IMR-90 (cell line): ENCODE measurements at regions not wholly inside any gene's neighbourhood (a gene's known extent, or its start where the extent isn't known, plus 50 kb on each side); places are given as distances from the start of the nearest gene placed in this dataset.

Experiments
- ATAC-seq: fragments of 200-7000 bp; cut with Tn5 transposase; 2 replicates; pipeline ENCODE4 v1.9.1; 2020; ENCODE audit warnings: low read depth, mild to moderate bottlenecking, moderate library complexity
- BruUV-seq: library from RNA; stranded (reverse); fragments of 400-500 nt; replicated peaks from 2 replicates; lab custom pipeline; 2021; lab: Mats Ljungman, UMichigan
- CTCF ChIA-PET: fragments of 300-600 bp; formaldehyde crosslinking; extraction: SDS; loops from one replicate; lab custom pipeline; 2021; ENCODE audit warnings: antibody characterized with exemption; lab: Yijun Ruan, JAX
- POLR2A ChIA-PET: fragments of 300-600 bp; sonication (Branson Sonifier 250); formaldehyde crosslinking; loops from one replicate; lab custom pipeline; 2022; ENCODE audit warnings: antibody characterized with exemption; ENCODE audit not compliant: unreplicated experiment; lab: Charles Lee
- DNase-seq: peaks from one replicate; pipeline ENCODE4 v3.0.0; 2013
- H2AFZ ChIP-seq: replicated peaks from 2 replicates; pipeline ENCODE3; 2013; ENCODE audit warnings: low read length, mild to moderate bottlenecking; ENCODE audit not compliant: poor library complexity
- H2AK5ac ChIP-seq: 2 replicates; pipeline ENCODE4 v1.6.1; 2013; ENCODE audit warnings: low read depth, low read length, inconsistent platforms
- H2AK9ac ChIP-seq: replicated peaks from 2 replicates; pipeline ENCODE3; 2013; ENCODE audit warnings: mild to moderate bottlenecking, low read depth, low read length, moderate library complexity; ENCODE audit not compliant: poor library complexity
- H2BK120ac ChIP-seq: 2 replicates; pipeline ENCODE4 v1.6.1; 2013; ENCODE audit warnings: low read depth, low read length, inconsistent platforms
- H2BK15ac ChIP-seq: 3 replicates; pipeline ENCODE4 v1.6.1; 2013; ENCODE audit warnings: low read depth, low read length, inconsistent platforms
- H2BK20ac ChIP-seq: 2 replicates; pipeline ENCODE4 v1.6.1; 2013; ENCODE audit warnings: low read depth, mild to moderate bottlenecking, inconsistent platforms, low read length, moderate library complexity
- H2BK5ac ChIP-seq: 2 replicates; pipeline ENCODE4 v1.6.1; 2013; ENCODE audit warnings: mild to moderate bottlenecking, low read depth, low read length, inconsistent platforms; ENCODE audit not compliant: poor library complexity, severe bottlenecking
- H3K14ac ChIP-seq: replicated peaks from 2 replicates; pipeline ENCODE4 v1.6.1; 2013; ENCODE audit warnings: low read depth, low read length, inconsistent platforms
- H3K18ac ChIP-seq: 2 replicates; pipeline ENCODE4 v1.6.1; 2013; ENCODE audit warnings: low read depth, low read length, control low read depth
- H3K23ac ChIP-seq: 2 replicates; pipeline ENCODE4 v1.6.1; 2013; ENCODE audit warnings: low read depth, low read length, inconsistent platforms
- H3K27ac ChIP-seq: 2 replicates; pipeline ENCODE4 v1.5.1; 2013; ENCODE audit warnings: mild to moderate bottlenecking, control low read depth, low read length; ENCODE audit not compliant: insufficient read depth
- H3K27me3 ChIP-seq: 2 replicates; pipeline ENCODE4 v1.6.1; 2013; ENCODE audit warnings: low read length; ENCODE audit not compliant: control insufficient read depth, insufficient read depth
- H3K36me3 ChIP-seq: 2 replicates; pipeline ENCODE4 v1.6.1; 2013; ENCODE audit warnings: low read length, mixed read lengths; ENCODE audit not compliant: control insufficient read depth, insufficient read depth
- H3K4ac ChIP-seq: 2 replicates; pipeline ENCODE4 v1.6.1; 2013; ENCODE audit warnings: low read depth, low read length, inconsistent platforms
- H3K4me1 ChIP-seq: 2 replicates; pipeline ENCODE4 v1.6.1; 2013; ENCODE audit warnings: low read length, mixed read lengths; ENCODE audit not compliant: control insufficient read depth, insufficient read depth
- H3K4me2 ChIP-seq: 2 replicates; pipeline ENCODE4 v1.6.1; 2013; ENCODE audit warnings: low read depth, mild to moderate bottlenecking, control low read depth, low read length, moderate library complexity
- H3K4me3 ChIP-seq: 2 replicates; pipeline ENCODE4 v1.5.1; 2013; ENCODE audit warnings: low read depth, mild to moderate bottlenecking, control low read depth, low read length, moderate library complexity; ENCODE audit not compliant: insufficient read depth
- H3K56ac ChIP-seq: 2 replicates; pipeline ENCODE4 v1.6.1; 2013; ENCODE audit warnings: low read length, inconsistent platforms; ENCODE audit not compliant: insufficient read depth; ENCODE audit errors: extremely low read depth
- H3K79me1 ChIP-seq, 2 experiments: 2 replicates each; pipeline ENCODE4 v1.6.1; 2013; ENCODE audit warnings: low read length in 2 of 2, inconsistent platforms in 1 of 2, low read depth in 1 of 2
- H3K9ac ChIP-seq: 2 replicates; pipeline ENCODE4 v1.6.1; 2013; ENCODE audit warnings: low read depth, low read length, control low read depth
- H3K9me1 ChIP-seq: 2 replicates; pipeline ENCODE4 v1.6.1; 2013; ENCODE audit warnings: low read length, inconsistent platforms; ENCODE audit not compliant: insufficient read depth
- H3K9me3 ChIP-seq: 2 replicates; pipeline ENCODE4 v1.6.1; 2013; ENCODE audit warnings: low read length; ENCODE audit not compliant: control insufficient read depth, insufficient read depth
- H4K20me1 ChIP-seq: 2 replicates; pipeline ENCODE4 v1.6.1; 2013; ENCODE audit warnings: low read length, inconsistent platforms; ENCODE audit not compliant: insufficient read depth
- H4K5ac ChIP-seq: 2 replicates; pipeline ENCODE4 v1.6.1; 2013; ENCODE audit warnings: mild to moderate bottlenecking, low read depth, low read length, control low read depth
- H4K8ac ChIP-seq, 2 experiments: 2 replicates each; pipeline ENCODE4 v1.6.1; 2013; ENCODE audit warnings: low read depth in 2 of 2, low read length in 2 of 2, control low read depth in 1 of 2, inconsistent platforms in 1 of 2
- H4K91ac ChIP-seq: 2 replicates; pipeline ENCODE4 v1.6.1; 2013; ENCODE audit warnings: low read depth, low read length, inconsistent platforms; ENCODE audit not compliant: insufficient read depth
- CEBPB ChIP-seq: IDR thresholded peaks from 2 replicates; pipeline ENCODE4 v1.6.1; 2012; ENCODE audit warnings: low read depth, low read length, improper control_type of control experiment
- CHD1 ChIP-seq: IDR thresholded peaks from 2 replicates; pipeline ENCODE4 v1.6.1; 2012; ENCODE audit warnings: low read depth, low read length, improper control_type of control experiment
- CTCF ChIP-seq: conservative IDR thresholded peaks from 2 replicates; pipeline ENCODE4 v1.5.1; 2012; ENCODE audit warnings: mild to moderate bottlenecking, low read depth, low read length, improper control_type of control experiment
- FOS ChIP-seq: fragments of 150-350 bp; IDR thresholded peaks from 2 replicates; pipeline ENCODE4 v1.6.1; 2016; ENCODE audit warnings: low read depth, low read length
- MAFK ChIP-seq: IDR thresholded peaks from 2 replicates; pipeline ENCODE4 v1.6.1; 2012; ENCODE audit warnings: low read depth, low read length, improper control_type of control experiment
- MAZ ChIP-seq: IDR thresholded peaks from 2 replicates; pipeline ENCODE4 v1.6.1; 2012; ENCODE audit warnings: low read depth, mild to moderate bottlenecking, low read length, improper control_type of control experiment, moderate library complexity, borderline replicate concordance
- MXI1 ChIP-seq: IDR thresholded peaks from 2 replicates; pipeline ENCODE4 v1.6.1; 2012; ENCODE audit warnings: low read depth, mild to moderate bottlenecking, low read length, moderate library complexity, borderline replicate concordance
- NFE2L2 ChIP-seq: fragments of 150-350 bp; IDR thresholded peaks from 2 replicates; pipeline ENCODE4 v1.6.1; 2016; ENCODE audit warnings: low read depth, mild to moderate bottlenecking, low read length
- POLR2A ChIP-seq: IDR thresholded peaks from 2 replicates; pipeline ENCODE4 v1.6.1; 2012; ENCODE audit warnings: mild to moderate bottlenecking, low read depth, low read length
- RCOR1 ChIP-seq: IDR thresholded peaks from 2 replicates; pipeline ENCODE4 v1.6.1; 2012; ENCODE audit warnings: mild to moderate bottlenecking, low read length, improper control_type of control experiment; ENCODE audit not compliant: insufficient replicate concordance
- RFX5 ChIP-seq: IDR thresholded peaks from 2 replicates; pipeline ENCODE4 v1.8.0; 2012; ENCODE audit warnings: low read depth, mild to moderate bottlenecking, low read length, moderate library complexity
- SMC3 ChIP-seq: fragments of 150-350 bp; IDR thresholded peaks from 2 replicates; pipeline ENCODE4 v1.6.1; 2016; ENCODE audit warnings: low read depth, mild to moderate bottlenecking, antibody characterized with exemption, low read length, moderate library complexity
- WGBS, 2 experiments: methylation state at CpG; one replicate each; pipeline versions ENCODE4 v1.1.5 to v1.1.7; 2013; ENCODE audit warnings: missing lambda C conversion rate in 2 of 2; ENCODE audit not compliant: insufficient read length in 1 of 2; ENCODE audit errors: extremely low coverage in 2 of 2; 5-methylcytosine and 5-hydroxymethylcytosine counted together
- dilution Hi-C: fragments of 300-500 bp; cut with HindIII; formaldehyde crosslinking; loops from one replicate; pipeline ENCODE4 v1.14.3; 2018; ENCODE audit warnings: low sequenced_read_pairs; ENCODE audit not compliant: unreplicated experiment
- in situ Hi-C: fragments of 300-500 bp; cut with MboI; formaldehyde crosslinking; loops from 3 replicates; pipeline ENCODE4 v1.14.3; 2019; ENCODE audit warnings: low sequenced_read_pairs, inconsistent platforms, mixed read lengths
- intact Hi-C: fragments of 100-400 bp; cut with micrococcal nuclease; formaldehyde crosslinking; loops from 2 replicates; pipeline ENCODE4 v1.10.0; 2022
- TF ChIP-seq, protein P1 (sequence below): fragments of 150-350 bp; IDR thresholded peaks from 2 replicates; pipeline ENCODE4 v1.6.1; 2017; ENCODE audit warnings: mild to moderate bottlenecking, antibody characterized with exemption, low read length, low read depth

DNA sequence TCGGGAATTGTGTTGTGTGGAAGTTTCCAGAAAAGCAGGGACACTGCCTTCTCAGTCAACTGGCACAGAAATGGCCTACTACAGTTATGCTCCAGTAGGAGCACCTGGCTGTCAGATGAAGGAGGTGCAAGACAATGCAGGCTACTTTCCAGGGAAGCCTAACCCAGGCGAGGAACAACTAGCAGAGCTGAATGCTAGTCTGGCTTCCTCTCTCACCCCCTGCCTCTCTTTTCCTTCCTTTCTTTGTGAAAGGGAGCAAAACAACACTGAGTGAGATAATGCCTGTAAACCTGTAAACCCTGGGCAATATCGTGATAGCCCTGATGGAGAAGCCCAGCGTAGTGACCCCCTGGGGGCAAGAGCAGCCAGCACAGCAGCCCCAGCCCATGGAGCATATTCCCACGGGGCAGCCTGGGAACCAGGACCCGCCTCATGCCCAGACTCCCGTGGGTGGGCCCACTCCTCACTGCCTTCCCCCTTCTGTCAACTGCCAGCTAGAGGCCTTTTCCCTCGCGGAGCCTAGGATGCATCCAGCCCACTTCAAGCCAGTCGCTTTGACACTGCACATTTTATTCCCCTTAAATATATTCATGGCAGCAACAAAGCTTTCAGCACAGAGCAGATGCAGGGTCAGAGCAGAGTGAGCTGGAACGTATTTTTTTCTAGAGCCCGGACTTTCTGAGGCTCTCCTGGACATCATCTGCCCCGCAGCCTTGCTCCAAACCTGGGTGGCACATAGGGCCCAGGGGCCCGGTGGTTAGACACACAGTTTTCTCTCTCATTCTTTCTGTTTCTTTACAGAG is 77.0 kb downstream of the PDCL3 start:
- no TSS peak for BruUV-seq

More for the DNA sequence above, 77.0 kb downstream of the PDCL3 start:
- Histone ChIP-seq H3K79me1 (no peaks in the 10 kb centered on the region), H3K4me1 (no peaks in the 10 kb centered on the region), H2AFZ (no peak overlapping the region), H4K91ac (no peak overlapping the region), H3K4ac (no peak overlapping the region), H2AK9ac (no peak overlapping the region), H3K56ac (no peak overlapping the region), H3K27ac (no peak overlapping the region), H2BK20ac (no peak overlapping the region), H2BK15ac (no peak overlapping the region), H3K23ac (no peak overlapping the region), H3K27me3 (peaks cover 45% of the 10 kb centered on the region), H4K20me1 (no peaks in the 10 kb centered on the region), H3K14ac (no peak overlapping the region), H2AK5ac (no peak overlapping the region), H4K5ac (no peak overlapping the region), H2BK120ac (no peak overlapping the region), H3K9ac (no peak overlapping the region), H3K4me3 (no peak overlapping the region), H3K9me1 (no peaks in the 10 kb centered on the region), H3K18ac (no peak overlapping the region), H2BK5ac (no peak overlapping the region), H3K4me2 (no peak overlapping the region), H3K36me3 (no peaks in the 10 kb centered on the region), H4K8ac (no peak overlapping the region), H3K9me3 (peaks cover 3% of the 10 kb centered on the region; the same call in 1 of the 2 replicates)
- in situ Hi-C loops, result no loop called here
- dilution Hi-C loops, result no loop called here
- CTCF ChIA-PET, result interaction anchor here (0.6 to 1.2 kb wide), 2 partner anchors 21 to 30 kb away, joined by 3 to 4 read pairs; no protein-coding TSS in a partner anchor
- WGBS, 2 experiments, result 63% methylated on average over 8 of the region's 14 CpGs; no CpG with 5 or more reads in 1 of the 2 experiments
- POLR2A ChIA-PET, result interaction anchor here (0.6 kb wide), 1 partner anchor 541 kb away, joined by 5 read pairs; no protein-coding TSS in a partner anchor
- ATAC-seq (no peak), DNase-seq (no peak)
- no peak for TF ChIP-seq MAZ
- TF ChIP-seq SMC3, result no peak
- TF ChIP-seq, protein P1, sequence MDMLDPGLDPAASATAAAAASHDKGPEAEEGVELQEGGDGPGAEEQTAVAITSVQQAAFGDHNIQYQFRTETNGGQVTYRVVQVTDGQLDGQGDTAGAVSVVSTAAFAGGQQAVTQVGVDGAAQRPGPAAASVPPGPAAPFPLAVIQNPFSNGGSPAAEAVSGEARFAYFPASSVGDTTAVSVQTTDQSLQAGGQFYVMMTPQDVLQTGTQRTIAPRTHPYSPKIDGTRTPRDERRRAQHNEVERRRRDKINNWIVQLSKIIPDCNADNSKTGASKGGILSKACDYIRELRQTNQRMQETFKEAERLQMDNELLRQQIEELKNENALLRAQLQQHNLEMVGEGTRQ, result no peak
- no peak for TF ChIP-seq POLR2A
- no peak for TF ChIP-seq MXI1
- TF ChIP-seq NFE2L2, result no peak
- TF ChIP-seq CHD1, result no peak
- no peak for TF ChIP-seq CTCF
- TF ChIP-seq FOS, result no peak
- no peak for TF ChIP-seq CEBPB
- no peak for TF ChIP-seq RFX5
- no peak for TF ChIP-seq MAFK
- TF ChIP-seq RCOR1, result no peak
- intact Hi-C loops, result no loop called here
